ENCODE measurements at regions not wholly inside any gene's neighbourhood (a gene's known extent, or its start where the extent isn't known, plus 50 kb on each side); places are given as distances from the start of the nearest gene placed in this dataset.

DNA sequence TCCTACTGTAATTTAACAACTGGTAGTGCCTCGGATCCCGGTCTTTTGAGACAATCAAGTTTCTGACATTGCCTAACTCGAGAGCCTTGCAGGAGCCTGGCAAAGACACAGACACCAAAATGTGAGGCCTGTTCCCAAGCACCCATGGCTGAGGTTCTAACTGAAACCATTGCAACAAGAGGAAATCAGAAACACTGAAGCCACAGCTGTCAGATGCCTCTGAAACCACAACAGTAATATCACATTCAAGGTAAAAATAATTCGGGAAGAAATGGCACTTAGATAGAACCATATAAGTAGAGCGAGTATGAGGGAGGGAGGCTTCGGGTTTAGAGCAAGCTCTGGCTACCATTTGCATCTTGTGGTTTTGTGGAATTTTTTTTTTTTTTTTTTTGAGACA is 285.9 kb downstream of the FBXO15 start:
- no peak for DNase-seq (ENCODE audit: low read depth in 2 of 2, low spot score in 1 of 2)

DNA sequence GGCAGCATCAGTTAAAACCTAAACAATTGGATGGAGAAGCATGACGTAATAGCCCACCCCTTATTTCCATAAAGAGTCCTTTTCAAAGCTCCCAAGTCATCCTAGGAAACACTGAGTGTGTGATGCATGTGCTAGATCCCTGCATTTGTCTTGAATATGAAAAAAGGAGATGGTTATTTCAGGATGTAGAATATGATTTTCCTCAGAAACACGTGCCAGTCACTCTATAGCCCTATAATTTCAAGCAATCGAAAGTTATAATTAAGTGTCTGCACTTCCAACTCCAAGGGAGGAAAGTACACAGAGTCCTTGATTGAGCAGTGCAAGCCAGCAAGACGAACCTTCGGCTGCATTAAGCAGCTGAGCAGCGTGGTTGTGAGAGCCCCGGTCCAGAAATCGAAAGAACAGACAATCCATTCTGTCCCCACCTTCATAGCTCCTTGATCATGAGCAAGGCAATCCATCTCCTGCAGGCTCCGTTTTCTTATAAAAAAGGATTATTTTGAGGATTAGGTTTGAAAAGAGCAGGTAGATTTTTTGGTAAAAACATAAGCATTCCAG is 287.7 kb downstream of the FBXO15 start:
- no peak for DNase-seq (ENCODE audit: low read depth in 2 of 2, low spot score in 1 of 2)

DNA sequence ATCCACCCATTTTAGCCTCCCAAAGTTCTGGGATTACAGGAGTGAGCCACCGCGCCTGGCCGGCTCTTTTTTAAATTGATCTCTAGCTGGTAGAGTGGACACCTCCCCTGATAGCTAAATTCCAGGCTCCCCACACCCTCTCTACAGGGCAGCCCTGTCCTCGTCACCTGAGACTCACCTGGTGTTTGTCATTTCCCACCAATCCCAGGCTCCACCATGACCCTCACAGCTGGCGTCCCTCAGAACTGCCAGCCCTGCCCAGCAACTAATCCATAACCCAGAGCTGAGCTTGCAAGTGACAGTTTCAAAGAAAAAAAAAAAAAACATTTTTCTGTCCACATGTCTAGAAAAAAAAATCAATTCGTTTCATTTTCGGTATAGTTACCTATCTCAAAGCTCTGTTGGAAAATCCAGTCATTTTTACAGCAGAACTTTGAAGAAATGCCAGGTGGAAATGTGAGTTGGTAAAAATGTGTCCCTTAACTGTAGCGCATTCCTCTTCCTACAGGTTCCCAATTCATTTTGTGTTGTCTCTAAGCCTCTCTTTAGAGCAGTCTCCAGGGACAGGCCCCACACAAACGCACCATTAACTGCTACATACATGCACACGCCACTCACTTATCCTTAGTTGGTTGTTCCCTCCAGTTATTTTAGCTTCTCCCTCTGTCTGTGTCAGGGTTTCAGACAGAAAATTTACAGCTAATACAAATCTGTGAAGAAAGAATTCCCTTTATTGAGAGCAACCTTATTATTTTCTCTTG is 294.7 kb downstream of the FBXO15 start:
- no peak for DNase-seq (ENCODE audit: low read depth in 2 of 2, low spot score in 1 of 2)

DNA sequence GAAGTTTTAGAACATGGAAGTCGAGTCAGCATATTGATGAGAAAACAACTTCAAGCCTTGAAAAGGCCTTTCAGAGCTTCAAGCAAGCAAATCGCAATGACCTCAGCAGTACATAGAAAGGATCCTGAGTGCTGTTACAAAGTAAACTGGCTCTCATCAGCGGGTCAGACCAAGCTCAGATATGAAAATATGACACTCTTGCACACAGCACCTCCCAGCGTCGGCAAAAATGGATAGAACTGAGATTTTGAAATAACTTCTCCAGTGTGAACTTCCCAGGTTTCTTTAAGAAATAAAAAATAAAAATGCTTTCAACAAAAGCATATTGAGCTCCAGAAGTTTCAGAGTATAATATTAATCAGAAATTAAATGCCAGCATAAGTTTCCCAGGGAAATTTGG is 296.9 kb downstream of the FBXO15 start:
- DNase-seq (ENCODE audit: low read depth in 2 of 2, low spot score in 1 of 2), result no peak

DNA sequence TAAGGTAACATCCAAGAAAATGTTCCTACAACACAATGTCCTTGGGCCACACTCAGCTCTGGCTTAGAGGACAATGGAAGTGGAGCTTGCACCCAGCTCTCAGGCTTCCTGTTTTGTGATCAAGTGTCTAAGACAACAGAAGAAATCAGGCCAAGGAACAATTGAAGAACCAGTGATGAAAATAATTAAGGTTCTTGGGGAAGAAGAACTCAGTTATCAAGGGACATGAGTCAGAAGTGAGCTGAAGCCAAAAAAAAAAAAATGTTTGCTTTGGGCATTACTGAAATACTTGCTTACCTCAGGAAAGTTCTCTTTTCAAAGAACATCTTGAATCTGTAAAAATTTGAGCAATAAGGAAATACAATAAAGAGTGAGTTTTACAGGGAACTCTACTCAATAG is 299.0 kb downstream of the FBXO15 start:
- no peak for DNase-seq (ENCODE audit: low read depth in 2 of 2, low spot score in 1 of 2)

DNA sequence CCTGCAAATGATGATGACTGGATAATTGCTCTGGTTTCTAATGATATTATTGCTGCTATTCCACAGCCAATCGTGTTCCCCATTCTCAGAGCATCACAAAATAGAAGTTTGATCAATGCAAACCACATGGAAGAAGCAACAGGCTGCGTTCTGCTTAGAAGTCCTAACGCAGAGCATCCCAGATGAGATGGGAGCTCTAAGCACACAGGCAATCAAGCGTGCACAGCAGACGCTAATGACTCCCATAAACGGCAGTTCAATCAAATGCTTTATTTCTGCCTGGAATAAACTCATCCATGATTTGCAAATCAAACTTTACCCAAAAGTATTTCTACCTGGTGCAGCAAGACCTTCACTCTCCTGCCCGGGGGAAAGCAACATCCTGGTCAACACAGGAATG is 304.2 kb downstream of the FBXO15 start:
- no peak for DNase-seq (ENCODE audit: low read depth in 2 of 2, low spot score in 1 of 2)

DNA sequence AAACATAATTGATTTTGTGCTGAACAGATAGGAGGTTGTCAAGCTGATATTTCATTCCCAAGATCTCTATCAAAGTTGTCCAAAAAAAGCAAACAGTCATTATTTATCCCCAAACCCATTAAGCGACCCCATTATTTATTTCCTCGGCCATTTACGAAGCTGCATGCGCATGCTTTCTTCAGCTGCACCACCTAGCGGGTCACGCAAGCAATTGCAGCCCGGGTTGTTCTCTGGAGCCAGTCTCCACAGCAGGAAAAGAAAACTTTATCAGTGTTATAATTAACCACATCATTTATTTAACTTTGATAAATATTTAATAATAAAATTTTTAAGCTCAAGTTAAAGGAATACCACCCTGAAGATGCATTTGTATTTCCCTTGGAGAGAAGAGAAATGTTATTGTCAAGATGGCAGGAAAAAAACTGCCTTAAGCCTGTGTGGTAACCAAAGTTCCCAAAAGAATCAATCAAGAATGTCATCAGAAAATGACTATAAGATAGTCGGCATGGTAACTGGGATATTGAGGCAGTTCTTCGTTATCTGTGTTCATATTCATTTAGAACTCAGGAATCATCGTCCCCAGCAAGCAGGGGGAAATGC is 304.7 kb downstream of the FBXO15 start:
- DNase-seq (ENCODE audit: low read depth in 2 of 2, low spot score in 1 of 2), result peak in 1 of 2 donors; percentile 2

DNA sequence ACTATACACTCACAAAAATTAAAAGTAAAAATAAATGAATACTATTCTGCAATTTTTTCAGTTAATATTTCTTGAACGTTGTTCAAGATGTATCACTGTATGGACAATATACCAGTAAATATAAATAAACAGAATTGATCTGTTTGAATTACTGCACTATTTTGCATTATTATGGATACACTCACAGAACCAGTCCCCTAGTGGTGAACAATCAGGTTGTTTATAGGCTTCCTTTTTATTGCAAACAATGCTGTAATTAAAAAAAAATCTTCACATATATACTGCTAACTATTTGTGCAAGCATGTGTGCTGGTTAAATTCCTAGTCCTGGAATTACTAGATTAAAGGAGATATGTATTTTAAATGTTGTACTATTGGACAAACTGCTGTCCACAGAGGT is 306.0 kb downstream of the FBXO15 start:
- no peak for DNase-seq (ENCODE audit: low read depth in 2 of 2, low spot score in 1 of 2)

DNA sequence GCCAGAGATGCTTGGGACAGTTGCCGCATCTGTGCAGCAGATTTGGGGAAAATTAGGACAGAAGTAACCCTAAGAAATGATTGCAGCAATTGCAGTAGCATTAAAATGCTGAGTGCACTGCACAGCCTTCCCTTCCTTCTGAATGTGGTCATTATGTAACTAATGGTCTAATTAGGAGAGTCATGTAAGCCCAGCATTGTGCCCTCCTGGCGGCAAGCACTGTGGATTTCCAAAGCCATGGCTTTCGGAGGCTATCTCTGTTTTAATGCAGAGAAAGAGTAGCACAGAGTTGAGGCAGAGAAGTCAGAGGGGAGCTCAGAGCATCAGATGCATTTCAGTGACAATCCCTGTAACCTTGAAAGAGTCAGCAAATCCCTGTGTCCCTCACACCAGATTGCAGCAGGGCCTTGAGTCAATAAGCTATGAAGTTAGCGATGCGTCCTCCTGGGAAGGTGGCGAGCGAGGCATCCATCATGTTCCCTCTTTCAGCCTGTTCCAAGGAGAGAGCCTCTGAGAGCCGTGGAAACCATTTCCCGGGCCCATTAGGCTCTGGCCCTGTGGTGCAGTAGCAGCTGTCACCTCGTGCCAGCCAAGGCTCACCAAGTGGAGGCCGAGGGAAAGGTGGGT is 307.2 kb downstream of the FBXO15 start:
- DNase-seq (ENCODE audit: low read depth in 2 of 2, low spot score in 1 of 2), result no peak

DNA sequence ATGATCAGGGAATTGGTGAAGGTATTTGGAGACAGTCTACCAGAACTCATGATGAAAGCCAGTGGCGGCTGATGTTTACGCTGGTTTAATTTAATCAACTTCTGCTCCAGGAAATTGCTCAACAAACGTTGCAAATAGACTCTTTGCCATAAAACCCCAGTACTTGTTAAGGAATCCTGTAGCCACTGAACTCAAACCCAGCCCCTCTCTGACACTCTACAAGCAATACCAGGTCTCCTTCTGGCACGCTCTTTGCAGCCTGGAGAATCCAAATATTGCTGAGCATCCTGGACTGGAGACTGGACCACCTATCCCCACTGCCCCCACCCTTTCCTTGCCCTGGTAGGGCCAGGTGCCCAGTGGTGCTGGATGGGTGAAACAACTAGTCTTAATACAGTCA is 308.2 kb downstream of the FBXO15 start:
- DNase-seq (ENCODE audit: low read depth in 2 of 2, low spot score in 1 of 2), result no peak

DNA sequence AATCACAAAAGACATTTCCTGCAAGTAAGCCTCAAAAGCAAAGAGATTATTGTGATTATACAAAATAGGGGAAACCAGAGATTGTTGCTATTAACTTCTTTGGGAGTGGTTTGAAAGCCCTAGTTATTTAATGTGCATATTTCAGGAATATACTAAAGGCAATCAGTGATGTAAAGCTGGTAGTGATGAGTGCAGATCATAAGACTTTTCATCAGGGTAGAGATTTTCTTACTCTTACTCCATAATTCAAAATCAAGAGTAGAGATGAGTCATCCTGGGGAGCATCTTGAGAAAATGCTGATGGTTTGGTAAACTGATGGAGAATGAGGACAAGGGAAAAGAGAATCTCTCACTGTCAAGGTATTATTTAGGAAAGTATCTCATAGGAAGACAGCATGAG is 309.5 kb downstream of the FBXO15 start:
- no peak for DNase-seq (ENCODE audit: low read depth in 2 of 2, low spot score in 1 of 2)

DNA sequence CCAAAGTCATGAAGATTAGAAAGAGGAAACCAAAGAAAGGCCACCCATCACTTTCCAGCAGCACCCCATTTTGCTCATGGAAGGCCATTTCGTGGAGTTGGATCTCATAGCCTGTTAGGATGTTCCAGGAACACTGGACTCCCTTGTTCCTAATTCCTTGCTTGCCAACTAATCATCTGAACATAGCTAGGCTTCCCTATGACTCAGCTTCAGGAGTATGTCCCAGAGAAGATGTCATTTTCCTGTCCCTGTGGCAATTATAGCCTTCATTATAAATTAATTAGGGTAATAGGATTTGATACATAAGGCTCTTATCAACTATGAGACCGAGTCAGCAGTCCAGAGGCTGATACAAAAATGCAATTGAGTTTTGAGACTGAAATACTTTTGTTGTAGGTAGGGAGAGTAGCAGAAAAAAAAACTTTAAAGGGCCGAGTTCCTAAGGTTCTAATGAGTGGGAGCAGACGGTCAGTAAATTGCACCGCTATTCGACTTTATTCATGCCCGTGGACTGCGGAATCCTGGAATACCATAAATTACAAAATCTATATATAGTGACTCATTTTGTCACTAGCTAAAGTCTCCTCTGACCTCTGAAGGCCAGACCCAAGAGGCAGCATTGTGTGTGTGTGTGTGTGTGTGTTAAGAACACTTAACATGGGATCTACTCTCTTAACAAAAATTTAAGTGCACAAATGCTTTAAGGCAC is 311.8 kb downstream of the FBXO15 start:
- no peak for DNase-seq (ENCODE audit: low read depth in 2 of 2, low spot score in 1 of 2)

DNA sequence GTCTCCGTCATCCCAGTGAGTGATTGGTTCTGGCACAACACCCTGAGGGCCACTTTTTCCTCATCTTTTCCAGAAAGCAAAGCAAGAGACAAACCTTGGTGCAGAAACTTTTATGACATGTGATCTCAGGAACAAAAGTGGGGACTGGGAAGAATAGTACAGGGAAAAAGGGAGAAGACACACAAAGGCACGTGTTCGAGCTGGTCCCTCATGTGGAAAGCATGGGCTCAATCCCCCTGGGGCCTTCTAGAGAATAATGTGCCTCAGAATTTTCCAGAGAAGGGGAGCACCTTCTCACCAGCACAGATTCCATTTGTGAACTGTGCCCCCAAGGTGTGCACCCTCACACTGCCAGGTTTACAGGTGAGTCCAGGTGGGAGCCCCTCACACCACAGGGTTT is 312.6 kb downstream of the FBXO15 start:
- no peak for DNase-seq (ENCODE audit: low read depth in 2 of 2, low spot score in 1 of 2)

DNA sequence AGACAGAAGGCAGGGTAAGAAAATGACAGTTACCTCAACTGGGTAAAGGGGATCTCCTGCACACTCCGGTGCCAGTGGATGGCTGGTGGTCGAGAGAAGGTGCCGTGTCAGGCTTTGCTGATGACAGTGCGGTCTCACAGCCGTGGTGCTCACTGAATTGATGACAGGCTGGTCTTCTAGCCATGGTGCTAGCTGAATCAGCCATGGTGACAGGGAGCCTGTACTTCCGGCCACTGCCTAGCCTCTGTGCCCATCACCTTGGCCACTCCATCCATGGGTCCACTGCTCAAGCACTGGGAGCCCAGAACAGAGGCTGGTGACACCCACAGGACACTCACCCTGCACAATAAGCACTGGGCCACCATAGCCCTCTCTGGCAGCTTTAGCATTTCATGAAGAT is 315.9 kb downstream of the FBXO15 start:
- no peak for DNase-seq (ENCODE audit: low read depth in 2 of 2, low spot score in 1 of 2)

DNA sequence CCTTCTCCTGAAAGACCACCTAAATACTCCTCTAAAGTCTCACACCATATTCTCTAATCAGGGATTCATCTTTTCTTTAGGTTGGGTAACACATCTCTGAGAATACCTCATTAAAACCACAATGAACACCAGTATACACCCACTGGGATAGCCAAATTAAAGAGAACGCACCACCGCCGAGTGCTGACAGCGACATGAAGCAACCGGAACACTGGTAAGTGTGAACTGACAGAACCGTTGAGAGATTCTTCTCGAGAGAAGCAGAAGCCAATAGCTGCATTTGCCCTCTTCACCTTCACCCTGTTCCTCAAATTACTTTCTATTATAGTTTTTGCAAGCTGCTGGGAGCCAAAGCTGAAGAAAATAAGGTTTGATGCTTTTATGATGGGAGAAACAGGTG is 318.5 kb downstream of the FBXO15 start:
- no peak for DNase-seq (ENCODE audit: low read depth in 2 of 2, low spot score in 1 of 2)

DNA sequence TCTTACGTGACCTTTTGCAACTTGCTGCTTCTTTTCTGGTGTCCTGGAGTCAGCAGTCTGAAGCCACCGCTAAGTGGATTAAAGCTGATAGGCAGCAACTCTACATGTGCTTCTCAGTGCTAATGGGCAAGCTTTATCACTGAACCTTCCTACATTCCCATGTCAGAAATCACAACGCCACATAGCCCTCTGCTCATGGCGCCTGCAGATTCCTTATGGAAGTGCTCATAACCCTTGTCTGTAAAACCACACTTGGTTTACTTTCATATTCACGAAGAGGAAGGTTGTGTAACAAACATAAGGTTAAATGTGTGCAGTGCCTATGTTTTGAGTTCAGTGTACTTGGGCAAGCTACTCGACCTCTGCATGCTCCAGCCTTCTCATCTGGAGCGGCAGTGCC is 319.8 kb downstream of the FBXO15 start:
- no peak for DNase-seq (ENCODE audit: low read depth in 2 of 2, low spot score in 1 of 2)

DNA sequence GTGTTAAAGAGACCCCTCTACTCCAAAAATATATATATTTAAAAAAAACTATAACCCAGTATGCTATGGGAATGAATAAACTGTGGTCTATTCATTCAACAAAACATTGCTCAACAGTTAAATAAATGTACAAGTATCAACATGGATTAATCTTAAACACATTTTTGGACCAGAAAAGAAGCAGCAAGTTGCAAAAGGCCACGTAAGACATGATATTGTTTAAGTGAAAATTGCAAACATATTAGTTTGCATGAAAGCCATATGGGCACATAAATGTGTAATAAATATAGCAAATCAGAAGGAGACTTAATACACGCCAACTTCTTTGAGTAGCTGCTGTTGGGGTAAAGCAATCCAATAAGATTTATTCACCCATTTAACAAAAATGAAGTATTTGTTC is 321.5 kb downstream of the FBXO15 start:
- DNase-seq (ENCODE audit: low read depth in 2 of 2, low spot score in 1 of 2), result no peak

DNA sequence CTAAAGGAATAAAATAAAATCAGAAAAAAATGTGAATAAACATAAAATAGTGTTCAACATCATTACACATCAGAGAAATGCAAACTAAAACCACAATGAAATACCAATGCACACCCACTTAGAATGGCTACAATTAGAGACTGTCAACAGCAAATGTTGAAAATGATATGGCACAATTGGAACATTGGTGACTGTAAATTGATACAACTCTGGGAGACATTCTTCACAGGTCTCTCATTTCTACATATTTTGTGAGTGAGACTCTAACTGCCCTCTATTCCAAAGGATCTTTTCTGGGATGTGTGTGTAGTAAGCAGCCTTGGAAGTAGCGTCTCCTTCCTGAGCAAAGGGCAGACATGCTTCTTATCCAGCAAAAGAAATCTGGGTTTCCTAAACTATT is 323.0 kb downstream of the FBXO15 start:
- DNase-seq (ENCODE audit: low read depth in 2 of 2, low spot score in 1 of 2), result no peak

DNA sequence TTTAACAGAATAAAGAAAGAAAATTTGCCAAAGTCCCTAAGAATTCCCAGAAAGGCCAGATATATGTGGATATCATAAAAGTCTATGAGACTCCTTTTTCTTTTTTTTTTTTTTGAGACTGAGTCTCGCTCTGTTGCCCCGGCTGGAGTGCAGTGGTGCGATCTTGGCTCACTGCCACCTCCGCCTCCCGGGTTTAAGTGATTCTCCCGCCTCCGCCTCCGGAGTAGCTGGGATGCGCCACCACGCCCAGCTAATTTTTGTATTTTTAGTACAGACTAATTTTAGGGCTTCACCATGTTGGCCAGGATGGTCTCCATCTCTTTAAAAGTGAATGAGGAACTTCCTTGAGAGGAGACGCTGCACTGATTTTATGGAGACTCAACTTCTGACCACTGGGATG is 335.2 kb downstream of the FBXO15 start:
- no peak for DNase-seq (ENCODE audit: low read depth in 2 of 2, low spot score in 1 of 2)

DNA sequence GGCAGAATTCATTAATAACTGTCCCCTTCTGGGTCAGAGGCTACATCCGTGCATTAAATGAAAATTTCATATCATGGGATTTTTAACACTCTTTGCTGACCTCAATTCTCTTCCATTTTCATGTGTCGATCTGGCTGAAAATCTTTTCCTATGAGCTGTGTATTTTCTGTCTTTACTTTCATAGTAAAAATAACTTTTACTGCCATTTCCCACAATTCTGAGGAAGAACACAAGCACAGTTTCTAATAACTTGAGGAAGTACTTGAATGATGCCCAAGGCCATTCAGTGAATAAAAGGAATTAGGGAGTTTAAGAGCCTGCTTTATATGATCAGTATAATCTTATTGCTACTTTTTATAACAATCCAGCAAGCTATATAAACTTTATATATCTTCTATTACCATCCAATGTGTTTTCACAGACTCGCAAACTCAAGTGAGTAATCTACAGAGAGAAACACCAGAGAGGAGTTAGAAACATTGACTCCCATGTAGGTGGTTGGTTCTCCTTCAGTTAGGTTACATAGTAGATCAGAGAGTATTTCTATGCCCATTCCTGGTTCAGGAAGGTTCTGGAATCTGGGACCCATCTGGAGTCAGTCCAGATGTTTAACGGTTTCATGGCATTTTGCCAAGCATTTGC is 340.0 kb downstream of the FBXO15 start:
- DNase-seq (ENCODE audit: low read depth in 2 of 2, low spot score in 1 of 2), result no peak

DNA sequence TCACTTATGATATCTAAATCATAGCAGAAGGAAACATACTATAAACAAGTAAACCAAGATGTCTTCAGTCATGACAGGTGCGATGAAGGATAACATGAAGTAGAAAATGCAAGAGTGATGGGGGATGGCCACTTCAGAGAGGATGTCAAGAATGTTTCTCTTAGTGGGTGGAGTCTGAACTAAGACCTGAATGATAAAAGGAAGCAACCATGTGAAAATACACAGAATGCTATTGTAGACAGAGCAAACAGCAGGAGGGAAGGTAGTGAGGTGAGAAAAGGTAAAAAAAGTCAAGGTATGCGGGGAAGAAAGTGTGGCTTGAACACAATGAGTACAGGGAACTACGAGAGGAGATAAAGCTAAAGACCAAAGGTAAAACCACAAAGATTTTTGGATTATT is 341.6 kb downstream of the FBXO15 start:
- no peak for DNase-seq (ENCODE audit: low read depth in 2 of 2, low spot score in 1 of 2)

Data from stimulated activated CD8-positive, alpha-beta memory T cell treated with anti-CD3 and anti-CD28 coated beads, Interleukin-4, amount 100 ng/mL, for 4 hours (primary cell).